Thyroid gland (tissue), 4 donors: ENCODE measurements at regions not wholly inside any gene's neighbourhood (a gene's known extent, or its start where the extent isn't known, plus 50 kb on each side); places are given as distances from the start of the nearest gene placed in this dataset.
"Not testable (repeated sequence)": the region's sequence is repeated elsewhere in the genome, so short reads cannot be mapped to it uniquely, and the experiment has no call there.

Source experiments
- CTCF ChIP-seq, 6 experiments: fragments of 200-600 bp in 3 of 6; fragments of 450-650 bp in 3 of 6; sonication (generic) in 3 of 6; IDR thresholded peaks; one replicate each; pipeline ENCODE4 v1.5.1; 2016 to 2019; ENCODE audit warnings: antibody characterized with exemption in 6 of 6, mild to moderate bottlenecking in 2 of 6, inconsistent platforms in 1 of 6, moderate library complexity in 1 of 6
- POLR2A ChIP-seq, 2 donors: fragments of 450-650 bp; IDR thresholded peaks; one replicate each; pipeline ENCODE4 v1.6.1; 2017; ENCODE audit warnings: antibody characterized with exemption in 2 of 2, mild to moderate bottlenecking in 2 of 2, moderate library complexity in 1 of 2

- not testable (repeated sequence) for TF ChIP-seq CTCF, POLR2A (IDR thresholded peaks at IDR 0.05)
These were observed 74.8 kb upstream of the SERPINE2 start for GRCh38 chr2:224113930-224114329.
